Colonic mucosa (tissue), 4 donors: ENCODE measurements at regions not wholly inside any gene's neighbourhood (a gene's known extent, or its start where the extent isn't known, plus 50 kb on each side); places are given as distances from the start of the nearest gene placed in this dataset.
A peak's percentile ranks its signal among the peaks of the same experiment; 100 is the strongest.

Experiments used
- DNase-seq: peaks from one replicate; pipeline ENCODE4 v3.0.0-alpha.2; 2020
- H3K27ac ChIP-seq: fragments of 200-600 bp; one replicate; pipeline ENCODE4 v1.8.0; 2021
- H3K27me3 ChIP-seq: fragments of 200-600 bp; one replicate; pipeline ENCODE4 v1.8.0; 2021
- H3K36me3 ChIP-seq: fragments of 200-600 bp; one replicate; pipeline ENCODE4 v1.8.0; 2021
- H3K4me1 ChIP-seq: fragments of 200-600 bp; one replicate; pipeline ENCODE4 v1.8.0; 2021; ENCODE audit warnings: mild to moderate bottlenecking
- H3K4me3 ChIP-seq: fragments of 200-600 bp; one replicate; pipeline ENCODE4 v1.8.0; 2021
- H3K9ac ChIP-seq, 2 donors: one replicate each; pipeline ENCODE4 v1.7.0; 2013; ENCODE audit warnings: control low read depth in 2 of 2, low read depth in 2 of 2, low read length in 2 of 2
- H3K9me3 ChIP-seq: fragments of 200-600 bp; one replicate; pipeline ENCODE4 v1.8.0; 2021
- CTCF ChIP-seq: fragments of 200-600 bp; IDR thresholded peaks from one replicate; pipeline ENCODE4 v1.8.0; 2022; ENCODE audit warnings: antibody characterized with exemption, mild to moderate bottlenecking
- intact Hi-C: fragments of 100-400 bp; cut with DNase I; formaldehyde crosslinking; loops from one replicate; pipeline ENCODE4 v1.14.1; 2022
- donor health status: healthy.
- donor health status: DM: no; HTN: no; CAD: no.
- donor health status: DM: no; HTN: no; CAD: no.

- H3K9ac ChIP-seq: no peak overlapping the region
- H3K36me3 ChIP-seq: no peaks in the 10 kb centered on the region
- no peaks in the 10 kb centered on the region for H3K9me3 ChIP-seq
- H3K27ac ChIP-seq: no peak overlapping the region
- H3K27me3 ChIP-seq: no peaks in the 10 kb centered on the region
- no peak overlapping the region for H3K4me3 ChIP-seq
- no peaks in the 10 kb centered on the region for H3K4me1 ChIP-seq
- TF ChIP-seq CTCF: peak; percentile 63
- DNase-seq: no peak
- intact Hi-C loops: loop anchor here (5.0 kb wide), 2 partner anchors 322 to 467 kb away; no protein-coding TSS in a partner anchor
Measured at GRCh38 chr10:61284222-61284890, 168.8 kb downstream of the TMEM26 start.

DNA sequence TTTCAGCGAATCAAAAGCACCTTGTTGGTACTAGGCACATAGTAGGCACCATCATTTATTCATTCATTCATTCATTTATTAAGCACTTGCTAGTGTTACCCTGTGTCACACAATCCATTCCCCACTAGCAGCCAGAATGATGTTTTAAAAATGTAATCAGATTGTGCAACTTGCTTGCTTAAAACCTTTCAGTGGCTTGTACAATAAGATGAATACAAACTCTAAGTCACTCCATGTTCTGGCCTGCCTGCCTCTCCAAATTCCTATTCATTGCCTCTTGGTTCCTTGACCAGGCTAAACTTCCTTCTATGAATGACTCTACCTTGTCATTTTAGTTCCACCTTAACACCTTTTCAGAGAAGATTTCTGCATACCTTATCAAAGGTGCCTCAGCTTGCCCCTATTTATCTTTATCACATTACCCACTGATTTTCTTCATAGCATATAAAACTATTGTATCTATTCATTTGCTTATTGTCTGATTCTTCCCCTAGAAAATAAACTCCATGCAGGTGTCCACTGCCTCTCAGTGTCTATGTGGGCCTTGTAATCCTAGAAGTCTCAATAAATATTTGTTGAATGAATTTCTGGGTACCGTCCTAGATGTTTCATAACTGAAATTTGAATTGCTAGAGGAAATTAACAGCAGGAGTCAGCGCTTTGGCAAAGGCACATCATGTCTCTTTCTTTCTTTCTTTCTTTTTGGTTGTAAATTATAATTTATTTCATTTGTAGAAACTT, 169.5 kb downstream of the TMEM26 start:
- no peaks in the 10 kb centered on the region for H3K4me1 ChIP-seq
- no peak overlapping the region for H3K9ac ChIP-seq
- H3K36me3 ChIP-seq: no peaks in the 10 kb centered on the region
- no peak for TF ChIP-seq CTCF
- no peak for DNase-seq
- H3K9me3 ChIP-seq: no peaks in the 10 kb centered on the region
- H3K4me3 ChIP-seq: no peak overlapping the region
- intact Hi-C loops: loop anchor here (5.0 kb wide), 2 partner anchors 321 to 466 kb away; no protein-coding TSS in a partner anchor
- no peak overlapping the region for H3K27ac ChIP-seq
- H3K27me3 ChIP-seq: no peaks in the 10 kb centered on the region

DNA sequence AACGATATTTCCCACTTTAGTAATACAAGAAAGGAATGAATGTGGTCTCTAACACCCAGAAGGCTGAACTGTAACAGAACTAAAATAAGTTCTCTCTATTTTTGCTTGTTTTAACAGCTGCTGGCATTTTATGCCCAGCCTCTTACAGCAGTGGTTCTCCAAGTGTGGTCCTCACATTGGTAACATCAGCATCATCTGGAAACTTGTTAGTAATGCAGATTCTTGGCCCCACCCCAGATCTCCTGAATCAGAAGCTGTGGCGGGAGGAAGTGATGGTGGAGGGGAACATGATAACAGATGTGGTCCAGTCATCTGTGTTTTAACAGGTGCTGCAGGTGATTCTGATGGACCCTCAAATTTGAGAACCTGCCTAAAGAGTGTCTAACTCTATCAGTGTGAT, 170.1 kb downstream of the TMEM26 start:
- TF ChIP-seq CTCF: no peak
- DNase-seq: no peak
- Histone ChIP-seq H3K36me3 (no peaks in the 10 kb centered on the region), H3K9ac (no peak overlapping the region), H3K9me3 (no peaks in the 10 kb centered on the region), H3K4me1 (no peaks in the 10 kb centered on the region), H3K4me3 (no peak overlapping the region), H3K27me3 (no peaks in the 10 kb centered on the region), H3K27ac (no peak overlapping the region)
- intact Hi-C loops: loop anchor here (5.0 kb wide), 2 partner anchors 321 to 466 kb away; no protein-coding TSS in a partner anchor

GRCh38 chr10:61280303-61280702, 172.9 kb downstream of the TMEM26 start:
- Histone ChIP-seq H3K27me3 (no peaks in the 10 kb centered on the region), H3K4me3 (no peak overlapping the region), H3K36me3 (no peaks in the 10 kb centered on the region), H3K9me3 (no peaks in the 10 kb centered on the region), H3K9ac (no peak overlapping the region), H3K4me1 (no peaks in the 10 kb centered on the region), H3K27ac (no peak overlapping the region)
- intact Hi-C loops: loop anchor here (5.0 kb wide), 2 partner anchors 318 to 463 kb away; no protein-coding TSS in a partner anchor
- DNase-seq: no peak
- TF ChIP-seq CTCF: no peak

DNA sequence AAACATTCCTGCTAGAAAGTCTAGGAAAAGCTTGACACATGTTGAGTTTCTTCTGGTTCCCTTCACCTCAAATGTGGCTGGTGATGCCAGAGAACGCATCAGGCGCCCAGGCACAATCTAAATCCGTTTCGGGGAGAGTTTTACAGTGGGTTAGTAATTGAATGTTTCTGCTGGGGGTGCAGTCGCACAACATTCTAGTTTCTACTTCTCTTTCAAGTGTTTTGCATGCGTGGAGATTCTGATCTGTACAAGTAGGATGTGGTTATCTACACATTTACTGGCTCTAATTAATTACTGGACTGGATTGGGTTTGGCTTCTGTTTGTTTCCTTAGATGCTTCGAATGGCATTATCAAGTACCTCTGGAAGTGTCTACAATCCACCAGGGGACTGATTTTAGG, 173.8 kb downstream of the TMEM26 start:
- no peak for TF ChIP-seq CTCF
- Histone ChIP-seq H3K4me3 (no peak overlapping the region), H3K36me3 (no peaks in the 10 kb centered on the region), H3K27me3 (no peaks in the 10 kb centered on the region), H3K4me1 (no peaks in the 10 kb centered on the region), H3K9ac (no peak overlapping the region), H3K9me3 (no peaks in the 10 kb centered on the region), H3K27ac (no peak overlapping the region)
- intact Hi-C loops: no loop called here
- no peak for DNase-seq
